Cardiac muscle cell (in vitro differentiated cells and primary cell): ENCODE measurements at regions not wholly inside any gene's neighbourhood (a gene's known extent, or its start where the extent isn't known, plus 50 kb on each side); places are given as distances from the start of the nearest gene placed in this dataset.

ENCODE experiments used
- DNase-seq, 2 donors: peaks; one replicate each; pipeline versions ENCODE4 v3.0.0 to v3.0.0-alpha.2; 2010 to 2017; ENCODE audit warnings: low read depth in 1 of 2, low spot score in 1 of 2
- H3K27ac ChIP-seq: fragments of 200-600 bp; sonication (generic); 2 replicates; pipeline ENCODE4 v1.5.1; 2016
- H3K27me3 ChIP-seq: fragments of 200-600 bp; sonication (generic); 2 replicates; pipeline ENCODE4 v1.6.0; 2016; ENCODE audit warnings: control low read depth
- H3K36me3 ChIP-seq: fragments of 200-600 bp; sonication (generic); 2 replicates; pipeline ENCODE4 v1.5.1; 2016; ENCODE audit warnings: control low read depth
- H3K4me1 ChIP-seq: fragments of 200-600 bp; sonication (generic); 2 replicates; pipeline ENCODE4 v1.8.1; 2017; ENCODE audit warnings: low read depth, mild to moderate bottlenecking, mixed run types
- H3K4me3 ChIP-seq: fragments of 200-600 bp; sonication (generic); 2 replicates; pipeline ENCODE4 v1.5.1; 2016; ENCODE audit warnings: mild to moderate bottlenecking
- H3K9me3 ChIP-seq: fragments of 200-600 bp; sonication (generic); 2 replicates; pipeline ENCODE4 v1.5.1; 2017; ENCODE audit warnings: low read depth, mild to moderate bottlenecking, control low read depth
- TF ChIP-seq, protein P1 (sequence below): IDR thresholded peaks from 2 replicates; pipeline ENCODE4 v1.5.1; 2012; ENCODE audit warnings: low read depth, mild to moderate bottlenecking, low read length

DNA sequence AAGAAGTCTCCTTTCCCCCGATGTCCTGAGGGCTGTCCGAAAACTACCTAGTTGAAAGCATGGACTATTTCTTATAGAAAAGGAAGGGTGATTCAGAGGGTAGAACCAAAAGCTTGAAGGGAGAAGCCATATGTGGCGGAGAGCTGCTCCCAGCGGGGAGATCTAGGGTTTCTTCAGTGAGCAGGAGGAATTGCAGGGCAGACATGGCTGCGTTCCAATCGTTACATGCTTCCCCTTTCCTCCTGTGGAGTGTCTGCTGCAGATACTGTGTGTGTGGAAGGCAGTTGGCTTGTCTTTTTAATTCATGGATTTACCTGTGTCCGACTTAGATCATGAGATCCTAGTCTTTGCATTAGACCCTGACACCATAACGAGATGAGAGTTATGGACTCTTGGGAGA, 799.5 kb downstream of the QKI start:
- TF ChIP-seq, protein P1, sequence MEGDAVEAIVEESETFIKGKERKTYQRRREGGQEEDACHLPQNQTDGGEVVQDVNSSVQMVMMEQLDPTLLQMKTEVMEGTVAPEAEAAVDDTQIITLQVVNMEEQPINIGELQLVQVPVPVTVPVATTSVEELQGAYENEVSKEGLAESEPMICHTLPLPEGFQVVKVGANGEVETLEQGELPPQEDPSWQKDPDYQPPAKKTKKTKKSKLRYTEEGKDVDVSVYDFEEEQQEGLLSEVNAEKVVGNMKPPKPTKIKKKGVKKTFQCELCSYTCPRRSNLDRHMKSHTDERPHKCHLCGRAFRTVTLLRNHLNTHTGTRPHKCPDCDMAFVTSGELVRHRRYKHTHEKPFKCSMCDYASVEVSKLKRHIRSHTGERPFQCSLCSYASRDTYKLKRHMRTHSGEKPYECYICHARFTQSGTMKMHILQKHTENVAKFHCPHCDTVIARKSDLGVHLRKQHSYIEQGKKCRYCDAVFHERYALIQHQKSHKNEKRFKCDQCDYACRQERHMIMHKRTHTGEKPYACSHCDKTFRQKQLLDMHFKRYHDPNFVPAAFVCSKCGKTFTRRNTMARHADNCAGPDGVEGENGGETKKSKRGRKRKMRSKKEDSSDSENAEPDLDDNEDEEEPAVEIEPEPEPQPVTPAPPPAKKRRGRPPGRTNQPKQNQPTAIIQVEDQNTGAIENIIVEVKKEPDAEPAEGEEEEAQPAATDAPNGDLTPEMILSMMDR = no peak
- Histone ChIP-seq H3K27ac (no peak overlapping the region), H3K27me3 (no peaks in the 10 kb centered on the region), H3K4me1 (no peaks in the 10 kb centered on the region), H3K9me3 (no peaks in the 10 kb centered on the region), H3K36me3 (no peaks in the 10 kb centered on the region), H3K4me3 (no peak overlapping the region)
- DNase-seq = no peak

DNA sequence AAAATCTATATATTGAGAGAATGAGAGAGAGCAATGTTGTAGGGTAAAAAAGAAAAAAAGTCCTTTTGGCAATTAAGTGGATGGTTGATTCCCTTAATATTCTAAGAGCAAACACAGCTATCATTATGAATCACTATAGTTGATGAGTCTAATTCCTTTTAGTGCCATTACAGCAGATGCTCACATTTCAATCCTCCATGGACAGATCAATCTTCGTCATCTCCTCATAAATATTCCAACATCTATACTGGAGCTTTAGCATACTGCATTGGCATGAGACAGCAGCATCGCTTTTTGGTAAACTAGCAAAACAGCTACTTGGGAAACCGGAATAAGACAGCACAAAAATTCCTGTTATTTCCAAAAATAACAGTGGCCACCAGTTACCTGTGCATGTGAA, 796.7 kb downstream of the QKI start:
- TF ChIP-seq, protein P1 = no peak
- H3K36me3 ChIP-seq = no peaks in the 10 kb centered on the region
- no peak overlapping the region for H3K27ac ChIP-seq
- no peaks in the 10 kb centered on the region for H3K27me3 ChIP-seq
- H3K4me1 ChIP-seq = no peaks in the 10 kb centered on the region
- no peak for DNase-seq
- no peak overlapping the region for H3K4me3 ChIP-seq
- no peaks in the 10 kb centered on the region for H3K9me3 ChIP-seq

DNA sequence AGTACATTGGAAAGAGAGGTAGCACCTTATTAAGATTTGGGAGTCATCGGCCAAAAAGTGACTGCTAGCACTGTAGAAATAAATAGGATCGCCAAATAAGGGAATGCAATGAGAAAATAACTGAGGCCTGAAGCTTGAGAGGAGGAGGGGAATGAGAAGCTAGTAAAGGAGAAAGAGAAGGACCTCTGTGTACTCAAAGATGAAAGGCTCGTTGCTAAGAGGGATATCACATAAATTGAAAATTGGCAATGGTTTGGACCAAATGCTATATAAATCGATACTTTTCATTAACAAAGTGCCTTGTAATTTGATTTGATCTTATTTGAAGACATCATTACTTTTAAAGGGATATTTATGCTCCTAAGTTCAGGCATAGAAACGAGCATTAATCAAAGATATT, 796.3 kb downstream of the QKI start:
- DNase-seq = no peak
- TF ChIP-seq, protein P1 = no peak
- Histone ChIP-seq H3K27me3 (no peaks in the 10 kb centered on the region), H3K4me3 (no peak overlapping the region), H3K4me1 (no peaks in the 10 kb centered on the region), H3K27ac (no peak overlapping the region), H3K9me3 (no peaks in the 10 kb centered on the region), H3K36me3 (no peaks in the 10 kb centered on the region)

DNA sequence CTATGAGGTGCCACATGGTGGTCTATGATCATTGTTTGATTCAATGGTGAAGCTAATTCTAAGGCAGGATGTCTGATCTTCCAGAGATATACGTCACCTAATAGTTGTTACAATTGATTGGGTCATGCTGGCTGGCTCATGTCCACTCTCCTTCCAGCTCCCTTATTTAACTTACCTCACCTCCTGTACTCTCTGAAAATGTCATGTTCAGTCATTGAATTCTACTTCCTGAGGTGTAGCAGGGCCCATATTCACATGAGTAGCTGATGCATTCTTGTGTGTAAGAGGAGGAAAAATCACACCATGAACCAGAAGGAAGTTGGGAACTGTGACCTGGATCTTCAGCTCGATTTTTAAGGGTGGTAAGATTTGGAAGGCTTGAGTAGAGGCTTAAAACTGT, 795.8 kb downstream of the QKI start:
- H3K4me1 ChIP-seq = no peaks in the 10 kb centered on the region
- TF ChIP-seq, protein P1 = no peak
- H3K27ac ChIP-seq = no peak overlapping the region
- no peaks in the 10 kb centered on the region for H3K9me3 ChIP-seq
- H3K36me3 ChIP-seq = no peaks in the 10 kb centered on the region
- H3K4me3 ChIP-seq = no peak overlapping the region
- DNase-seq = no peak
- no peaks in the 10 kb centered on the region for H3K27me3 ChIP-seq

DNA sequence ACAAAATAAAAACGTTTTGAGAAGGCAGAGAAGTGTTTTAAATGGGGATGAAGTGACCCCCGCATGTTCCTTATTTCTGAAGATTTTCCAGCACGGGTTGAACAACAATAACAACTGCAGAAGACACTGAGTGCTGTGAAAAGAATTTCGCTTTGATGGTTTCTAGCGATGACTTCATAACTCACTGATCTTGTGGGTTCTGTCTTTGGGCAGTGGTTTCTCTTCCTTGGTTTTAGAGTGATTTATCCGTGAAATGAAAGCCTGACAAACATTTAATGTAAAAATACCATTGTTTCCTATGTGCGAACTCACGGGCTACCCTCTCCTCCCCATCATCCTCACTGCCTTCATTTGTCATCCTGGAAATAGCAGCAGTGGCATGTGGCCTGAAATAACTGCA, 793.9 kb downstream of the QKI start:
- H3K9me3 ChIP-seq = no peaks in the 10 kb centered on the region
- no peaks in the 10 kb centered on the region for H3K27me3 ChIP-seq
- TF ChIP-seq, protein P1 = no peak
- H3K36me3 ChIP-seq = no peaks in the 10 kb centered on the region
- no peak overlapping the region for H3K4me3 ChIP-seq
- no peak overlapping the region for H3K27ac ChIP-seq
- no peak for DNase-seq
- no peaks in the 10 kb centered on the region for H3K4me1 ChIP-seq
